IMR-90 (cell line): ENCODE measurements at regions not wholly inside any gene's neighbourhood (a gene's known extent, or its start where the extent isn't known, plus 50 kb on each side); places are given as distances from the start of the nearest gene placed in this dataset.
A peak's percentile ranks its signal among the peaks of the same experiment; 100 is the strongest.
"Not testable (repeated sequence)": the region's sequence is repeated elsewhere in the genome, so short reads cannot be mapped to it uniquely, and the experiment has no call there.

ENCODE experiments used
- ATAC-seq: fragments of 200-7000 bp; cut with Tn5 transposase; 2 replicates; pipeline ENCODE4 v1.9.1; 2020; ENCODE audit warnings: low read depth, mild to moderate bottlenecking, moderate library complexity
- BruUV-seq: library from RNA; stranded (reverse); fragments of 400-500 nt; replicated peaks from 2 replicates; lab custom pipeline; 2021; lab: Mats Ljungman, UMichigan
- CTCF ChIA-PET: fragments of 300-600 bp; formaldehyde crosslinking; extraction: SDS; loops from one replicate; lab custom pipeline; 2021; ENCODE audit warnings: antibody characterized with exemption; lab: Yijun Ruan, JAX
- POLR2A ChIA-PET: fragments of 300-600 bp; sonication (Branson Sonifier 250); formaldehyde crosslinking; loops from one replicate; lab custom pipeline; 2022; ENCODE audit warnings: antibody characterized with exemption; ENCODE audit not compliant: unreplicated experiment; lab: Charles Lee
- DNase-seq: peaks from one replicate; pipeline ENCODE4 v3.0.0; 2013
- H2AFZ ChIP-seq: replicated peaks from 2 replicates; pipeline ENCODE3; 2013; ENCODE audit warnings: low read length, mild to moderate bottlenecking; ENCODE audit not compliant: poor library complexity
- H2AK5ac ChIP-seq: 2 replicates; pipeline ENCODE4 v1.6.1; 2013; ENCODE audit warnings: low read depth, low read length, inconsistent platforms
- H2AK9ac ChIP-seq: replicated peaks from 2 replicates; pipeline ENCODE3; 2013; ENCODE audit warnings: mild to moderate bottlenecking, low read depth, low read length, moderate library complexity; ENCODE audit not compliant: poor library complexity
- H2BK120ac ChIP-seq: 2 replicates; pipeline ENCODE4 v1.6.1; 2013; ENCODE audit warnings: low read depth, low read length, inconsistent platforms
- H2BK15ac ChIP-seq: 3 replicates; pipeline ENCODE4 v1.6.1; 2013; ENCODE audit warnings: low read depth, low read length, inconsistent platforms
- H2BK20ac ChIP-seq: 2 replicates; pipeline ENCODE4 v1.6.1; 2013; ENCODE audit warnings: low read depth, mild to moderate bottlenecking, inconsistent platforms, low read length, moderate library complexity
- H2BK5ac ChIP-seq: 2 replicates; pipeline ENCODE4 v1.6.1; 2013; ENCODE audit warnings: mild to moderate bottlenecking, low read depth, low read length, inconsistent platforms; ENCODE audit not compliant: poor library complexity, severe bottlenecking
- H3K14ac ChIP-seq: replicated peaks from 2 replicates; pipeline ENCODE4 v1.6.1; 2013; ENCODE audit warnings: low read depth, low read length, inconsistent platforms
- H3K18ac ChIP-seq: 2 replicates; pipeline ENCODE4 v1.6.1; 2013; ENCODE audit warnings: low read depth, low read length, control low read depth
- H3K23ac ChIP-seq: 2 replicates; pipeline ENCODE4 v1.6.1; 2013; ENCODE audit warnings: low read depth, low read length, inconsistent platforms
- H3K27ac ChIP-seq: 2 replicates; pipeline ENCODE4 v1.5.1; 2013; ENCODE audit warnings: mild to moderate bottlenecking, control low read depth, low read length; ENCODE audit not compliant: insufficient read depth
- H3K27me3 ChIP-seq: 2 replicates; pipeline ENCODE4 v1.6.1; 2013; ENCODE audit warnings: low read length; ENCODE audit not compliant: control insufficient read depth, insufficient read depth
- H3K36me3 ChIP-seq: 2 replicates; pipeline ENCODE4 v1.6.1; 2013; ENCODE audit warnings: low read length, mixed read lengths; ENCODE audit not compliant: control insufficient read depth, insufficient read depth
- H3K4ac ChIP-seq: 2 replicates; pipeline ENCODE4 v1.6.1; 2013; ENCODE audit warnings: low read depth, low read length, inconsistent platforms
- H3K4me1 ChIP-seq: 2 replicates; pipeline ENCODE4 v1.6.1; 2013; ENCODE audit warnings: low read length, mixed read lengths; ENCODE audit not compliant: control insufficient read depth, insufficient read depth
- H3K4me2 ChIP-seq: 2 replicates; pipeline ENCODE4 v1.6.1; 2013; ENCODE audit warnings: low read depth, mild to moderate bottlenecking, control low read depth, low read length, moderate library complexity
- H3K4me3 ChIP-seq: 2 replicates; pipeline ENCODE4 v1.5.1; 2013; ENCODE audit warnings: low read depth, mild to moderate bottlenecking, control low read depth, low read length, moderate library complexity; ENCODE audit not compliant: insufficient read depth
- H3K56ac ChIP-seq: 2 replicates; pipeline ENCODE4 v1.6.1; 2013; ENCODE audit warnings: low read length, inconsistent platforms; ENCODE audit not compliant: insufficient read depth; ENCODE audit errors: extremely low read depth
- H3K79me1 ChIP-seq, 2 experiments: 2 replicates each; pipeline ENCODE4 v1.6.1; 2013; ENCODE audit warnings: low read length in 2 of 2, inconsistent platforms in 1 of 2, low read depth in 1 of 2
- H3K9ac ChIP-seq: 2 replicates; pipeline ENCODE4 v1.6.1; 2013; ENCODE audit warnings: low read depth, low read length, control low read depth
- H3K9me1 ChIP-seq: 2 replicates; pipeline ENCODE4 v1.6.1; 2013; ENCODE audit warnings: low read length, inconsistent platforms; ENCODE audit not compliant: insufficient read depth
- H3K9me3 ChIP-seq: 2 replicates; pipeline ENCODE4 v1.6.1; 2013; ENCODE audit warnings: low read length; ENCODE audit not compliant: control insufficient read depth, insufficient read depth
- H4K20me1 ChIP-seq: 2 replicates; pipeline ENCODE4 v1.6.1; 2013; ENCODE audit warnings: low read length, inconsistent platforms; ENCODE audit not compliant: insufficient read depth
- H4K5ac ChIP-seq: 2 replicates; pipeline ENCODE4 v1.6.1; 2013; ENCODE audit warnings: mild to moderate bottlenecking, low read depth, low read length, control low read depth
- H4K8ac ChIP-seq, 2 experiments: 2 replicates each; pipeline ENCODE4 v1.6.1; 2013; ENCODE audit warnings: low read depth in 2 of 2, low read length in 2 of 2, control low read depth in 1 of 2, inconsistent platforms in 1 of 2
- H4K91ac ChIP-seq: 2 replicates; pipeline ENCODE4 v1.6.1; 2013; ENCODE audit warnings: low read depth, low read length, inconsistent platforms; ENCODE audit not compliant: insufficient read depth
- WGBS, 2 experiments: methylation state at CpG; one replicate each; pipeline versions ENCODE4 v1.1.5 to v1.1.7; 2013; ENCODE audit warnings: missing lambda C conversion rate in 2 of 2; ENCODE audit not compliant: insufficient read length in 1 of 2; ENCODE audit errors: extremely low coverage in 2 of 2; 5-methylcytosine and 5-hydroxymethylcytosine counted together
- dilution Hi-C: fragments of 300-500 bp; cut with HindIII; formaldehyde crosslinking; loops from one replicate; pipeline ENCODE4 v1.14.3; 2018; ENCODE audit warnings: low sequenced_read_pairs; ENCODE audit not compliant: unreplicated experiment
- in situ Hi-C: fragments of 300-500 bp; cut with MboI; formaldehyde crosslinking; loops from 3 replicates; pipeline ENCODE4 v1.14.3; 2019; ENCODE audit warnings: low sequenced_read_pairs, inconsistent platforms, mixed read lengths
- intact Hi-C: fragments of 100-400 bp; cut with micrococcal nuclease; formaldehyde crosslinking; loops from 2 replicates; pipeline ENCODE4 v1.10.0; 2022

DNA sequence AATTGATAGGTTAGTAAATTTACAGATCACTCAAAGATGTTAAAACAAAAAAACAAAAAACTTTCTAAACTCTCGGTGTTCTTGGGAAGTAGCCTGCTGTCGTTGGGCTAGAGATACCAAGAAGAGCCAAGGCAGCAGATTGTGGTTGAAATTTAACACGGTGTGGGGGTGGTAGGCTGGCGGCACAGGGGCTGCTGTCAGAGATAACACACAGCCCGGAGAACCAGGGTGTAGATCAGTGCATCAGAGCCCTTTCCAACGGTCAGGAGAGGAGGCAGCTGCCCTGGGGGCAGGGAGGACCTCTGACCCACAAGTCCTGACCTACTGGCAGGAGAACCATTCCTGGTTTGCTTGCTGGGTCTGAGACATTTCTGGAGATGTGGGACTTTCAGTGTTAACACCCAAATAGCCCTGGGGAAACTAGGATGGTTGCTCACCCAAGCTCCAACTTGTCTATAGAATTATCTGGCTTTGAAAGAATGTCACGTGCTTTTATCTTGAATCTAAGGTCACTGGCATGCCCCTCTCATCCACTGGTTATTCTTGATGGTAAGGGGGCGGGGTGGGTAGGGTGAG lies 205.2 kb upstream of the PLGLB2 start:
- H3K9ac ChIP-seq, in situ Hi-C loops, H3K79me1 ChIP-seq, H4K20me1 ChIP-seq, H2BK5ac ChIP-seq, BruUV-seq, H3K27me3 ChIP-seq, H3K4me1 ChIP-seq, H3K4me2 ChIP-seq, H4K8ac ChIP-seq, H2BK15ac ChIP-seq, H4K5ac ChIP-seq, dilution Hi-C loops, H3K27ac ChIP-seq, intact Hi-C loops, H3K9me3 ChIP-seq, H3K4ac ChIP-seq, POLR2A ChIA-PET, CTCF ChIA-PET, H3K4me3 ChIP-seq, H2AK5ac ChIP-seq, H4K91ac ChIP-seq, H3K56ac ChIP-seq, H2BK120ac ChIP-seq, H3K14ac ChIP-seq, H2AFZ ChIP-seq, H3K23ac ChIP-seq, H2BK20ac ChIP-seq, H3K36me3 ChIP-seq, H2AK9ac ChIP-seq, H3K9me1 ChIP-seq, H3K18ac ChIP-seq: not testable (repeated sequence)
- ATAC-seq (peak; percentile 84), DNase-seq (peak; percentile 55)
- no CpG with 5 or more reads among the region's 8 CpGs for WGBS, 2 experiments

DNA sequence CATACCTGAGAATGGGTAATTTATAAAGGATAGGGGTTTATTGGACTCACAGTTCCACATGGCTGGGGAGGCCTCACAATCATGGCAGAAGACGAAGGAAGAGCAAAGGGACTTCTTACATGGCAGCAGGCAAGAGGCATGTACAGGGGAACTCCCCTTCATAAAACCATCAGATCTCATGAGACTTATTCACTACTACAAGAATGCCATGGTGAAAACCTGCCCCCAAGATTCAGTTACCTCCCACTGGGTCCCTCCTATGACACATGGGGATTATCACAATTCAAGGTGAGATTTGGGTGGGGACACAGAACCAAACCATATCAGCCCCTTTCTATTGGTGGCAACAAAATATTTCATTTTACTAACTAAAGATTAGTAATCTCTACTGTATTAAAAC lies 204.1 kb upstream of the PLGLB2 start:
- in situ Hi-C loops, H2BK20ac ChIP-seq, H2BK120ac ChIP-seq, H2BK15ac ChIP-seq, H3K9me3 ChIP-seq, H3K27ac ChIP-seq, H3K27me3 ChIP-seq, H3K4ac ChIP-seq, DNase-seq, intact Hi-C loops, H4K20me1 ChIP-seq, H3K23ac ChIP-seq, H3K9ac ChIP-seq, CTCF ChIA-PET, H3K79me1 ChIP-seq, H3K4me1 ChIP-seq, H2BK5ac ChIP-seq, H2AK9ac ChIP-seq, H3K14ac ChIP-seq, H2AFZ ChIP-seq, H3K18ac ChIP-seq, H3K4me2 ChIP-seq, H2AK5ac ChIP-seq, H3K36me3 ChIP-seq, H3K56ac ChIP-seq, H3K9me1 ChIP-seq, ATAC-seq, H4K91ac ChIP-seq, H4K8ac ChIP-seq, dilution Hi-C loops, POLR2A ChIA-PET, H3K4me3 ChIP-seq, BruUV-seq, H4K5ac ChIP-seq: not testable (repeated sequence)
- WGBS, 2 experiments: no CpG with 5 or more reads among the region's 1 CpG
